WTC11 (cell line): ENCODE measurements at regions not wholly inside any gene's neighbourhood (a gene's known extent, or its start where the extent isn't known, plus 50 kb on each side); places are given as distances from the start of the nearest gene placed in this dataset.
"Not testable (repeated sequence)": the region's sequence is repeated elsewhere in the genome, so short reads cannot be mapped to it uniquely, and the experiment has no call there.

Source experiments
- CREB1 ChIP-seq: sonication (generic); formaldehyde crosslinking; IDR thresholded peaks from 2 replicates; pipeline ENCODE4 v1.8.0; 2023; ENCODE audit warnings: mild to moderate bottlenecking, missing genetic modification reagents
- CTCF ChIP-seq: fragments of 200-600 bp; IDR thresholded peaks from 2 replicates; pipeline ENCODE4 v1.8.0; 2022; ENCODE audit warnings: antibody characterized with exemption
- ESRRA ChIP-seq: sonication (generic); formaldehyde crosslinking; IDR thresholded peaks from 2 replicates; pipeline ENCODE4 v1.8.1; 2022; ENCODE audit warnings: mild to moderate bottlenecking, missing genetic modification reagents, borderline replicate concordance
- IRF1 ChIP-seq: sonication (generic); formaldehyde crosslinking; IDR thresholded peaks from 2 replicates; pipeline ENCODE4 v1.8.0; 2023; ENCODE audit warnings: missing genetic modification reagents
- IRF2 ChIP-seq: sonication (generic); formaldehyde crosslinking; IDR thresholded peaks from 2 replicates; pipeline ENCODE4 v1.8.0; 2022; ENCODE audit warnings: low read depth, missing genetic modification reagents, borderline replicate concordance
- NFYB ChIP-seq: sonication (generic); formaldehyde crosslinking; conservative IDR thresholded peaks from 2 replicates; pipeline ENCODE4 v1.8.0; 2022; ENCODE audit warnings: low read depth, missing genetic modification reagents
- SMAD3 ChIP-seq: sonication (generic); formaldehyde crosslinking; IDR thresholded peaks from 2 replicates; pipeline ENCODE4 v1.8.0; 2022; ENCODE audit warnings: missing genetic modification reagents, mild to moderate bottlenecking, borderline replicate concordance
- USF2 ChIP-seq: sonication (generic); formaldehyde crosslinking; IDR thresholded peaks from 2 replicates; pipeline ENCODE4 v1.8.1; 2023; ENCODE audit warnings: mild to moderate bottlenecking, missing genetic modification reagents, moderate library complexity
- ZNF121 ChIP-seq: sonication (generic); formaldehyde crosslinking; IDR thresholded peaks from 2 replicates; pipeline ENCODE4 v1.8.0; 2023; ENCODE audit warnings: missing genetic modification reagents
- ZNF532 ChIP-seq: fragments of 250-450 bp; sonication (Bioruptor Pico); IDR thresholded peaks from 2 replicates; pipeline ENCODE4 v1.9.0; 2021; ENCODE audit warnings: mild to moderate bottlenecking, borderline replicate concordance

GRCh38 chr13:47685156-47685555 is 315.9 kb downstream of the SUCLA2 start:
- not testable (repeated sequence) for TF ChIP-seq CTCF; USF2; IRF2 (CRISPR knock-in tag); ESRRA (CRISPR knock-in tag); CREB1; NFYB; IRF1 (CRISPR knock-in tag); ZNF121; ZNF532 (CRISPR knock-in tag); SMAD3 (CRISPR knock-in tag)
